HEK293 (cell line): ENCODE measurements at regions not wholly inside any gene's neighbourhood (a gene's known extent, or its start where the extent isn't known, plus 50 kb on each side); places are given as distances from the start of the nearest gene placed in this dataset.

Experiments
- CTCF ChIA-PET: fragments of 350-600 bp; formaldehyde crosslinking; extraction: SDS; loops from one replicate; lab custom pipeline; 2021; ENCODE audit warnings: antibody characterized with exemption; lab: Yijun Ruan, JAX
- POLR2A ChIA-PET: fragments of 300-600 bp; formaldehyde crosslinking; extraction: SDS; loops from one replicate; lab custom pipeline; 2020; ENCODE audit warnings: antibody characterized with exemption, inconsistent platforms; lab: Yijun Ruan, JAX
- H3K27ac ChIP-seq: fragments of 200-500 bp; sonication (Bioruptor generic); 2 replicates; pipeline ENCODE4 v1.5.1; 2014; ENCODE audit warnings: low read depth, low read length, control low read depth, inconsistent platforms; ENCODE audit errors: extremely low read depth
- H3K36me3 ChIP-seq, 2 experiments: fragments of 200-500 bp in 1 of 2; sonication (Bioruptor generic) in 1 of 2; 1 replicate in 1 of 2; 2 replicates in 1 of 2; pipeline ENCODE4 v1.5.1; 2014 to 2017; ENCODE audit warnings: inconsistent platforms in 2 of 2, low read length in 2 of 2; ENCODE audit not compliant: control insufficient read depth in 2 of 2, insufficient read depth in 1 of 2
- H3K4me1 ChIP-seq: fragments of 200-500 bp; sonication (Bioruptor generic); 2 replicates; pipeline ENCODE4 v1.5.1; 2014; ENCODE audit warnings: mild to moderate bottlenecking, low read length, inconsistent platforms; ENCODE audit not compliant: control insufficient read depth, insufficient read depth
- H3K4me3 ChIP-seq: 2 replicates; pipeline ENCODE4 v1.5.1; 2011; ENCODE audit warnings: low read depth, mild to moderate bottlenecking, control low read depth, low read length, moderate library complexity
- H3K9me3 ChIP-seq: fragments of 200-500 bp; sonication (Bioruptor generic); 2 replicates; pipeline ENCODE4 v1.5.1; 2014; ENCODE audit warnings: low read depth, low read length, inconsistent platforms; ENCODE audit not compliant: control insufficient read depth, insufficient read depth
- HOXD13 ChIP-seq: sonication (generic); formaldehyde crosslinking; IDR thresholded peaks from 2 replicates; pipeline ENCODE4 v1.8.0; 2022; ENCODE audit warnings: missing genetic modification reagents, borderline replicate concordance
- KLF7 ChIP-seq: fragments of 450-650 bp; formaldehyde crosslinking; IDR thresholded peaks from 2 replicates; pipeline ENCODE4 v1.5.1; 2016; ENCODE audit warnings: missing biosample characterization, missing genetic modification characterization, borderline replicate concordance
- MEIS1 ChIP-seq: sonication (generic); formaldehyde crosslinking; IDR thresholded peaks from 2 replicates; pipeline ENCODE4 v1.8.1; 2022; ENCODE audit warnings: missing genetic modification reagents, mild to moderate bottlenecking, borderline replicate concordance
- OSR2 ChIP-seq: fragments of 450-650 bp; formaldehyde crosslinking; IDR thresholded peaks from 2 replicates; pipeline ENCODE4 v1.5.1; 2016; ENCODE audit warnings: missing biosample characterization, missing genetic modification characterization
- YY1 ChIP-seq: fragments of 450-650 bp; formaldehyde crosslinking; IDR thresholded peaks from 2 replicates; pipeline ENCODE4 v1.5.1; 2018; ENCODE audit warnings: missing biosample characterization, missing genetic modification characterization
- ZNF157 ChIP-seq: fragments of 450-650 bp; formaldehyde crosslinking; IDR thresholded peaks from 2 replicates; pipeline ENCODE4 v1.5.1; 2016; ENCODE audit warnings: missing biosample characterization, missing genetic modification characterization
- ZNF202 ChIP-seq: fragments of 450-650 bp; formaldehyde crosslinking; IDR thresholded peaks from 2 replicates; pipeline ENCODE4 v1.5.1; 2016; ENCODE audit warnings: missing biosample characterization, missing genetic modification characterization, borderline replicate concordance
- ZNF248 ChIP-seq: fragments of 450-650 bp; formaldehyde crosslinking; IDR thresholded peaks from 2 replicates; pipeline ENCODE4 v1.5.1; 2017; ENCODE audit warnings: missing biosample characterization, missing genetic modification characterization
- ZNF521 ChIP-seq: fragments of 450-650 bp; formaldehyde crosslinking; IDR thresholded peaks from 2 replicates; pipeline ENCODE4 v1.5.1; 2017; ENCODE audit warnings: missing biosample characterization, mild to moderate bottlenecking, missing genetic modification characterization
- ZNF530 ChIP-seq: fragments of 450-650 bp; formaldehyde crosslinking; IDR thresholded peaks from 2 replicates; pipeline ENCODE4 v1.5.1; 2016; ENCODE audit warnings: low read depth, missing biosample characterization, missing genetic modification characterization
- ZNF548 ChIP-seq: fragments of 450-650 bp; formaldehyde crosslinking; IDR thresholded peaks from 2 replicates; pipeline ENCODE4 v1.5.1; 2016; ENCODE audit warnings: missing biosample characterization, missing genetic modification characterization
- ZNF561 ChIP-seq: fragments of 450-650 bp; IDR thresholded peaks from 2 replicates; pipeline ENCODE4 v1.5.1; 2018; ENCODE audit warnings: missing biosample characterization, missing genetic modification characterization, borderline replicate concordance
- ZNF624 ChIP-seq: fragments of 450-650 bp; formaldehyde crosslinking; IDR thresholded peaks from 2 replicates; pipeline ENCODE4 v1.5.1; 2017; ENCODE audit warnings: missing biosample characterization, missing genetic modification characterization
- ZNF654 ChIP-seq: fragments of 450-650 bp; formaldehyde crosslinking; IDR thresholded peaks from 2 replicates; pipeline ENCODE4 v1.5.1; 2016; ENCODE audit warnings: low read depth, missing biosample characterization, missing genetic modification characterization
- ZNF701 ChIP-seq: fragments of 450-650 bp; formaldehyde crosslinking; IDR thresholded peaks from 2 replicates; pipeline ENCODE4 v1.5.1; 2016; ENCODE audit warnings: missing biosample characterization, missing genetic modification characterization
- TF ChIP-seq, protein P1 (sequence below): fragments of 450-650 bp; formaldehyde crosslinking; IDR thresholded peaks from 2 replicates; pipeline ENCODE4 v1.5.1; 2016; ENCODE audit warnings: missing biosample characterization, missing genetic modification characterization
- TF ChIP-seq, protein P2 (sequence below): fragments of 450-650 bp; formaldehyde crosslinking; IDR thresholded peaks from 2 replicates; pipeline ENCODE4 v1.5.1; 2016; ENCODE audit warnings: missing biosample characterization, missing genetic modification characterization
- TF ChIP-seq, protein P3 (sequence below): fragments of 450-650 bp; formaldehyde crosslinking; IDR thresholded peaks from 2 replicates; pipeline ENCODE4 v1.5.1; 2017; ENCODE audit warnings: missing biosample characterization, missing genetic modification characterization

DNA sequence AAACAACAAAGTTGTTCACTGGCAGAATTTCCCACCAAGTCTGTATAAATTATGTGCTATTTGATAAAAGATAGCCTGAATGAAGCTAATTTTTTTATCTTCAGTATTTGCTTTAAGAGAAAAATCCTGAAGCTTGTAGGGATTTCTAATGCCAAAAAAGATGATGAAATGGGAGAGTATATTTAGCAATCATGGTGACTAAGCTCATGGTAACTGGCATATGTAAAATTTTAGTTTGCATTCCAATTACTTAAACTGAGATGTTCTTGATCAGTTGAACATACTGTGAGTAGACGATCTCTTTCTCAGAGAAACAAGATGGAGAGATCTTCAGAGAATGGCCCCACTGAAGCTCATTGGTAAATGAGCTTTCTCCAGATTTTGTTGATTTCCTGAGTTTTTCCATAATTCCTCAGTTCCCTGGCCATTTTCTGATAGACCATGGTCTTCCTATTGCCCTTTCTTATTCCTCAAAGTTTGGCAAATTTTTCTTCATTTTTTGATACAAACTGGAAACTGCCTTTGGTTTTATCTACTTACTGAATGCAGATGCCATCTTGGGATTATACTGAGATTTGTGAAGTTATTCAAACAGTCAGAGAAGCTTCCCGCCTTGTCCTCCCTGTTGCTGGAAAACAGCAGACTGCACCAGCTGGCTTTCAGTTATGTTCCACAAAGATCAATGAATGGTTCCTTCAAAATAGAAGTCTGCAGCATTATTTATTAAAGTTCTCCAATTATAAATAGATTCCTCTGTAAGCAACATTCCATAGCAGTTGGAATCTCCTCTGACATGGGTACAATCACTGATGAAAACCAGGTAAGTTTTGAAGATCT is 68.3 kb upstream of the ALOX12 start:
- H3K4me1 ChIP-seq: no peaks in the 10 kb centered on the region
- CTCF ChIA-PET: interaction anchor here (0.6 to 4.1 kb wide), 7 partner anchors 11 to 1916 kb away, joined by 3 to 22 read pairs (median 3); no protein-coding TSS in a partner anchor
- TF ChIP-seq ZNF530 (tag by site-specific recombination) (no peak), ZNF548 (tag by site-specific recombination) (no peak), ZNF248 (tag by site-specific recombination) (no peak)
- TF ChIP-seq, all 188 proteins: peak for 0
- Histone ChIP-seq H3K4me3 (no peak overlapping the region), H3K9me3 (no peaks in the 10 kb centered on the region), H3K27ac (no peak overlapping the region), H3K36me3 (no peaks in the 10 kb centered on the region; a peak in 1 of 3 replicates)
- POLR2A ChIA-PET: no interaction called here

DNA sequence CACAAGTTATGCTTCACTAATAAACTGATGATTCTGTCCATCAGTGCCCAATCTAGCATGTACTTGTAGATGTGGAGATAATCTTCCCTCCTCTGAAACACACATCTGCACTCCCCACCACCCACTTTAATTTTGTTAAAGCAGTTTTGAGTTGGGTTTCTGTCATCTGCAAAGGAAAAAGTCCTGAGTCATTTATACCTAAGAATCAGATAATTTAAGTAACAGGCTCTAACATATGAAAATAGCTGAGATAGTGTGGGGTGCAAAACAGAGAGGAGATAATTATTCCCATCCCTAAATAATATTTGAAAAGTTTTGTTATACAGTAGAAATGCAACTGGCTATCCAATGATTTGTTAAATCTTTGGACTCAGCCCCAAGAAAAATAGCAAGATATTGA is 67.7 kb upstream of the ALOX12 start:
- TF ChIP-seq OSR2 (tag by site-specific recombination): no peak
- no peak for TF ChIP-seq HOXD13
- no peak for TF ChIP-seq ZNF202 (tag by site-specific recombination)
- TF ChIP-seq, protein P1, sequence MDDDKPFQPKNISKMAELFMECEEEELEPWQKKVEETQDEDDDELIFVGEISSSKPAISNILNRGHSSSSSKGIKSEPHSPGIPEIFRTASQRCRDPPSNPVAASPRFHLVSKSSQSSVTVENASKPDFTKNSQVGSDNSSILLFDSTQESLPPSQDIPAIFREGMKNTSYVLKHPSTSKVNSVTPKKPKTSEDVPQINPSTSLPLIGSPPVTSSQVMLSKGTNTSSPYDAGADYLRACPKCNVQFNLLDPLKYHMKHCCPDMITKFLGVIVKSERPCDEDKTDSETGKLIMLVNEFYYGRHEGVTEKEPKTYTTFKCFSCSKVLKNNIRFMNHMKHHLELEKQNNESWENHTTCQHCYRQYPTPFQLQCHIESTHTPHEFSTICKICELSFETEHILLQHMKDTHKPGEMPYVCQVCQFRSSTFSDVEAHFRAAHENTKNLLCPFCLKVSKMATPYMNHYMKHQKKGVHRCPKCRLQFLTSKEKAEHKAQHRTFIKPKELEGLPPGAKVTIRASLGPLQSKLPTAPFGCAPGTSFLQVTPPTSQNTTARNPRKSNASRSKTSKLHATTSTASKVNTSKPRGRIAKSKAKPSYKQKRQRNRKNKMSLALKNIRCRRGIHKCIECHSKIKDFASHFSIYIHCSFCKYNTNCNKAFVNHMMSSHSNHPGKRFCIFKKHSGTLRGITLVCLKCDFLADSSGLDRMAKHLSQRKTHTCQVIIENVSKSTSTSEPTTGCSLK: no peak
- TF ChIP-seq, protein P2, sequence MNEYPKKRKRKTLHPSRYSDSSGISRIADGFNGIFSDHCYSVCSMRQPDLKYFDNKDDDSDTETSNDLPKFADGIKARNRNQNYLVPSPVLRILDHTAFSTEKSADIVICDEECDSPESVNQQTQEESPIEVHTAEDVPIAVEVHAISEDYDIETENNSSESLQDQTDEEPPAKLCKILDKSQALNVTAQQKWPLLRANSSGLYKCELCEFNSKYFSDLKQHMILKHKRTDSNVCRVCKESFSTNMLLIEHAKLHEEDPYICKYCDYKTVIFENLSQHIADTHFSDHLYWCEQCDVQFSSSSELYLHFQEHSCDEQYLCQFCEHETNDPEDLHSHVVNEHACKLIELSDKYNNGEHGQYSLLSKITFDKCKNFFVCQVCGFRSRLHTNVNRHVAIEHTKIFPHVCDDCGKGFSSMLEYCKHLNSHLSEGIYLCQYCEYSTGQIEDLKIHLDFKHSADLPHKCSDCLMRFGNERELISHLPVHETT (tag by site-specific recombination): no peak
- TF ChIP-seq MEIS1: no peak
- no peak for TF ChIP-seq ZNF157 (tag by site-specific recombination)
- no peak for TF ChIP-seq ZNF654 (tag by site-specific recombination)
- TF ChIP-seq, protein P3, sequence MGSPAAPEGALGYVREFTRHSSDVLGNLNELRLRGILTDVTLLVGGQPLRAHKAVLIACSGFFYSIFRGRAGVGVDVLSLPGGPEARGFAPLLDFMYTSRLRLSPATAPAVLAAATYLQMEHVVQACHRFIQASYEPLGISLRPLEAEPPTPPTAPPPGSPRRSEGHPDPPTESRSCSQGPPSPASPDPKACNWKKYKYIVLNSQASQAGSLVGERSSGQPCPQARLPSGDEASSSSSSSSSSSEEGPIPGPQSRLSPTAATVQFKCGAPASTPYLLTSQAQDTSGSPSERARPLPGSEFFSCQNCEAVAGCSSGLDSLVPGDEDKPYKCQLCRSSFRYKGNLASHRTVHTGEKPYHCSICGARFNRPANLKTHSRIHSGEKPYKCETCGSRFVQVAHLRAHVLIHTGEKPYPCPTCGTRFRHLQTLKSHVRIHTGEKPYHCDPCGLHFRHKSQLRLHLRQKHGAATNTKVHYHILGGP (tag by site-specific recombination): no peak
- TF ChIP-seq YY1 (tag by site-specific recombination): no peak
- TF ChIP-seq ZNF561 (tag by site-specific recombination): no peak
- TF ChIP-seq KLF7 (tag by site-specific recombination): no peak
- TF ChIP-seq ZNF624 (tag by site-specific recombination): no peak
- TF ChIP-seq ZNF521 (tag by site-specific recombination): no peak
- TF ChIP-seq ZNF701 (tag by site-specific recombination): no peak
- Histone ChIP-seq H3K27ac (no peak overlapping the region), H3K4me1 (no peaks in the 10 kb centered on the region), H3K36me3 (no peaks in the 10 kb centered on the region; a peak in 1 of 3 replicates), H3K9me3 (no peaks in the 10 kb centered on the region), H3K4me3 (no peak overlapping the region)
- ChIA-PET POLR2A (interaction anchor here (0.6 kb wide), 1 partner anchor 268 kb away, joined by 4 read pairs; no protein-coding TSS in a partner anchor), CTCF (interaction anchor here (0.9 to 4.1 kb wide), 6 partner anchors 14 to 249 kb away, joined by 3 to 22 read pairs (median 6); no protein-coding TSS in a partner anchor)
